Ishikawa (cell line): ENCODE measurements at regions not wholly inside any gene's neighbourhood (a gene's known extent, or its start where the extent isn't known, plus 50 kb on each side); places are given as distances from the start of the nearest gene placed in this dataset.

Experiments
- CEBPB ChIP-seq: IDR thresholded peaks from 2 replicates; pipeline ENCODE4 v1.6.1; 2012
- CREB1 ChIP-seq: IDR thresholded peaks from 2 replicates; pipeline ENCODE4 v1.6.1; 2012; ENCODE audit warnings: low read depth
- EGR1 ChIP-seq: IDR thresholded peaks from 2 replicates; pipeline ENCODE4 v1.6.1; 2012
- EP300 ChIP-seq: IDR thresholded peaks from 2 replicates; pipeline ENCODE4 v1.6.1; 2012; ENCODE audit warnings: borderline replicate concordance
- RAD21 ChIP-seq: IDR thresholded peaks from 2 replicates; pipeline ENCODE4 v1.6.1; 2012; ENCODE audit warnings: low read depth
- TAF1 ChIP-seq: IDR thresholded peaks from 2 replicates; pipeline ENCODE4 v1.6.1; 2012; ENCODE audit warnings: low read depth, mild to moderate bottlenecking
- TEAD4 ChIP-seq: IDR thresholded peaks from 2 replicates; pipeline ENCODE4 v1.6.1; 2012
- YY1 ChIP-seq: IDR thresholded peaks from 2 replicates; pipeline ENCODE4 v1.6.1; 2012; ENCODE audit warnings: low read depth
- TF ChIP-seq, protein P1 (sequence below): IDR thresholded peaks from 2 replicates; pipeline ENCODE4 v1.6.1; 2012; ENCODE audit warnings: low read depth, mild to moderate bottlenecking

DNA sequence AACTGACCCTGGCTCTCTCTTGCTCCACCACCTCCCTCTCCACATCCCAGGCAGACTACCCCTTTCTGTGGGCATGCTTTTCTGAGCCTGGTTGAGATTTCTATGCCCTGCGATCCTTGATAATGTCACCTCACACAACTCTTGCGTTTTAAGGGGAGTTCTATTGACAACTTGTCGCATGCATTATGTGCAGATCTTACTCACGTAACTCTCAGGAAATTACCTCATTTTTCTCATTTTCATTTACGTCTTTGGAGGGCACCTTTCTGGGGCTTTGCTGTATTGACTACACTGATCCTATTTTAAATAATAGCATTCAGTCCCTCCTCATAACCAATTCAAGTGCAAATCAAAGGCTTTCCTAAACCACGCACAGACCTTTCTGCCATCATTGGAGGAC lies 140.4 kb upstream of the WWC1 start:
- no peak for TF ChIP-seq EGR1
- no peak for TF ChIP-seq CREB1
- no peak for TF ChIP-seq EP300
- no peak for TF ChIP-seq TAF1
- no peak for TF ChIP-seq TEAD4
- no peak for TF ChIP-seq YY1
- TF ChIP-seq, protein P1, sequence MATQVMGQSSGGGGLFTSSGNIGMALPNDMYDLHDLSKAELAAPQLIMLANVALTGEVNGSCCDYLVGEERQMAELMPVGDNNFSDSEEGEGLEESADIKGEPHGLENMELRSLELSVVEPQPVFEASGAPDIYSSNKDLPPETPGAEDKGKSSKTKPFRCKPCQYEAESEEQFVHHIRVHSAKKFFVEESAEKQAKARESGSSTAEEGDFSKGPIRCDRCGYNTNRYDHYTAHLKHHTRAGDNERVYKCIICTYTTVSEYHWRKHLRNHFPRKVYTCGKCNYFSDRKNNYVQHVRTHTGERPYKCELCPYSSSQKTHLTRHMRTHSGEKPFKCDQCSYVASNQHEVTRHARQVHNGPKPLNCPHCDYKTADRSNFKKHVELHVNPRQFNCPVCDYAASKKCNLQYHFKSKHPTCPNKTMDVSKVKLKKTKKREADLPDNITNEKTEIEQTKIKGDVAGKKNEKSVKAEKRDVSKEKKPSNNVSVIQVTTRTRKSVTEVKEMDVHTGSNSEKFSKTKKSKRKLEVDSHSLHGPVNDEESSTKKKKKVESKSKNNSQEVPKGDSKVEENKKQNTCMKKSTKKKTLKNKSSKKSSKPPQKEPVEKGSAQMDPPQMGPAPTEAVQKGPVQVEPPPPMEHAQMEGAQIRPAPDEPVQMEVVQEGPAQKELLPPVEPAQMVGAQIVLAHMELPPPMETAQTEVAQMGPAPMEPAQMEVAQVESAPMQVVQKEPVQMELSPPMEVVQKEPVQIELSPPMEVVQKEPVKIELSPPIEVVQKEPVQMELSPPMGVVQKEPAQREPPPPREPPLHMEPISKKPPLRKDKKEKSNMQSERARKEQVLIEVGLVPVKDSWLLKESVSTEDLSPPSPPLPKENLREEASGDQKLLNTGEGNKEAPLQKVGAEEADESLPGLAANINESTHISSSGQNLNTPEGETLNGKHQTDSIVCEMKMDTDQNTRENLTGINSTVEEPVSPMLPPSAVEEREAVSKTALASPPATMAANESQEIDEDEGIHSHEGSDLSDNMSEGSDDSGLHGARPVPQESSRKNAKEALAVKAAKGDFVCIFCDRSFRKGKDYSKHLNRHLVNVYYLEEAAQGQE, result no peak
- TF ChIP-seq RAD21, result no peak
- TF ChIP-seq CEBPB, result no peak
